MM.1S (cell line): ENCODE measurements at regions not wholly inside any gene's neighbourhood (a gene's known extent, or its start where the extent isn't known, plus 50 kb on each side); places are given as distances from the start of the nearest gene placed in this dataset.

Source experiments
- DNase-seq: peaks from one replicate; pipeline ENCODE4 v3.0.0-alpha.2; 2015
- H2AFZ ChIP-seq: fragments of 300-600 bp; sonication (generic); 2 replicates; pipeline ENCODE4 v1.6.0; 2016; ENCODE audit warnings: antibody characterized with exemption, low read length
- H3F3A ChIP-seq: fragments of 300-600 bp; sonication (generic); 2 replicates; pipeline ENCODE4 v1.6.1; 2016; ENCODE audit warnings: mild to moderate bottlenecking, antibody characterized with exemption, low read length, moderate library complexity, mixed read lengths; ENCODE audit not compliant: insufficient read depth
- H3K27ac ChIP-seq: fragments of 300-600 bp; sonication (generic); 2 replicates; pipeline ENCODE4 v1.5.1; 2016; ENCODE audit warnings: mild to moderate bottlenecking, low read length
- H3K27me3 ChIP-seq: fragments of 300-600 bp; sonication (generic); replicated peaks from 2 replicates; pipeline ENCODE4 v1.6.0; 2016; ENCODE audit warnings: low read length; ENCODE audit not compliant: insufficient read depth
- H3K36me3 ChIP-seq: fragments of 300-600 bp; sonication (generic); replicated peaks from 2 replicates; pipeline ENCODE4 v1.6.1; 2016; ENCODE audit warnings: mild to moderate bottlenecking, low read length, mixed read lengths; ENCODE audit not compliant: insufficient read depth
- H3K4me1 ChIP-seq: fragments of 300-600 bp; sonication (generic); 2 replicates; pipeline ENCODE4 v1.6.1; 2016; ENCODE audit warnings: low read length, mixed read lengths
- H3K4me2 ChIP-seq: fragments of 300-600 bp; sonication (generic); 2 replicates; pipeline ENCODE4 v1.6.0; 2016; ENCODE audit warnings: low read depth, low read length
- H3K4me3 ChIP-seq: fragments of 300-600 bp; sonication (generic); 2 replicates; pipeline ENCODE4 v1.5.1; 2016; ENCODE audit warnings: low read length, mixed read lengths
- H3K79me2 ChIP-seq: fragments of 300-600 bp; sonication (generic); 2 replicates; pipeline ENCODE4 v1.6.1; 2016; ENCODE audit warnings: mixed run types, low read length, mixed read lengths
- H3K9ac ChIP-seq: fragments of 300-600 bp; sonication (generic); 2 replicates; pipeline ENCODE4 v1.6.1; 2016; ENCODE audit warnings: low read length, mixed read lengths
- H3K9me2 ChIP-seq: fragments of 300-600 bp; sonication (generic); replicated peaks from 2 replicates; pipeline ENCODE4 v1.6.1; 2016; ENCODE audit warnings: mild to moderate bottlenecking, low read length, mixed read lengths; ENCODE audit not compliant: insufficient read depth
- H3K9me3 ChIP-seq: fragments of 300-600 bp; sonication (generic); replicated peaks from 2 replicates; pipeline ENCODE4 v1.6.1; 2016; ENCODE audit warnings: mild to moderate bottlenecking, low read length, mixed read lengths; ENCODE audit not compliant: insufficient read depth
- H4K20me1 ChIP-seq: fragments of 300-600 bp; sonication (generic); 2 replicates; pipeline ENCODE4 v1.6.1; 2016; ENCODE audit warnings: mild to moderate bottlenecking, low read length, moderate library complexity, mixed read lengths; ENCODE audit not compliant: insufficient read depth
- CTCF ChIP-seq: fragments of 300-600 bp; sonication (generic); IDR thresholded peaks from 2 replicates; pipeline ENCODE4 v1.5.1; 2016; ENCODE audit warnings: antibody characterized with exemption, low read length, mixed read lengths
- EZH2 ChIP-seq: fragments of 300-600 bp; sonication (generic); optimal IDR thresholded peaks from 2 replicates; pipeline ENCODE3; 2017; ENCODE audit warnings: low read depth, mild to moderate bottlenecking, antibody characterized with exemption, low read length, mixed read lengths
- EZH2phosphoT487 ChIP-seq: fragments of 300-600 bp; sonication (generic); IDR thresholded peaks from 2 replicates; pipeline ENCODE4 v1.6.1; 2018; ENCODE audit warnings: antibody characterized with exemption, low read length

- Histone ChIP-seq H3K4me1 (no peaks in the 10 kb centered on the region), H4K20me1 (no peaks in the 10 kb centered on the region), H3K27me3 (no peaks in the 10 kb centered on the region), H3K9me2 (no peaks in the 10 kb centered on the region), H3K9me3 (no peaks in the 10 kb centered on the region), H3K4me3 (no peak overlapping the region), H3K27ac (no peak overlapping the region), H3F3A (no peaks in the 10 kb centered on the region), H3K9ac (no peak overlapping the region), H3K36me3 (no peaks in the 10 kb centered on the region), H3K79me2 (no peaks in the 10 kb centered on the region), H3K4me2 (no peak overlapping the region), H2AFZ (no peak overlapping the region)
- no peak for DNase-seq
- TF ChIP-seq EZH2phosphoT487 (no peak), CTCF (no peak), EZH2 (no peak)
Measured at GRCh38 chr2:183798535-183798934, 674.3 kb downstream of the NUP35 start.

GRCh38 chr2:183799761-183800160 is 675.5 kb downstream of the NUP35 start:
- Histone ChIP-seq H3K79me2 (no peaks in the 10 kb centered on the region), H3K9me2 (no peaks in the 10 kb centered on the region), H3K4me3 (no peak overlapping the region), H3K27ac (no peak overlapping the region), H3F3A (no peaks in the 10 kb centered on the region), H3K9ac (no peak overlapping the region), H3K4me2 (no peak overlapping the region), H3K9me3 (no peaks in the 10 kb centered on the region), H4K20me1 (no peaks in the 10 kb centered on the region), H3K36me3 (no peaks in the 10 kb centered on the region), H2AFZ (no peak overlapping the region), H3K27me3 (no peaks in the 10 kb centered on the region), H3K4me1 (no peaks in the 10 kb centered on the region)
- DNase-seq: no peak
- TF ChIP-seq CTCF: no peak
- no peak for TF ChIP-seq EZH2phosphoT487
- TF ChIP-seq EZH2: no peak

- Histone ChIP-seq H3K36me3 (no peaks in the 10 kb centered on the region), H3K79me2 (no peaks in the 10 kb centered on the region), H3K9me2 (no peaks in the 10 kb centered on the region), H3K4me1 (no peaks in the 10 kb centered on the region), H3K9ac (no peak overlapping the region), H3K4me3 (no peak overlapping the region), H4K20me1 (no peaks in the 10 kb centered on the region), H3K9me3 (no peaks in the 10 kb centered on the region), H3K27ac (no peak overlapping the region), H3F3A (no peaks in the 10 kb centered on the region), H3K27me3 (no peaks in the 10 kb centered on the region), H3K4me2 (no peak overlapping the region), H2AFZ (no peak overlapping the region)
- no peak for DNase-seq
- TF ChIP-seq EZH2phosphoT487 (no peak), CTCF (no peak), EZH2 (no peak)
Measured at GRCh38 chr2:183803596-183803995, 679.4 kb downstream of the NUP35 start.
